ENCODE measurements at regions not wholly inside any gene's neighbourhood (a gene's known extent, or its start where the extent isn't known, plus 50 kb on each side); places are given as distances from the start of the nearest gene placed in this dataset.
"Not testable (repeated sequence)": the region's sequence is repeated elsewhere in the genome, so short reads cannot be mapped to it uniquely, and the experiment has no call there.

GRCh38 chr9:135173066-135173465 is 85.6 kb downstream of the OLFM1 start:
- DNase-seq (ENCODE audit: low spot score), result no peak
- no peak overlapping the region for H3K27ac Mint-ChIP-seq (ENCODE audit: unreplicated experiment)
- no peaks in the 10 kb centered on the region for H3K9me3 Mint-ChIP-seq (ENCODE audit: unreplicated experiment)
- H3K4me1 Mint-ChIP-seq (ENCODE audit: unreplicated experiment), result no peaks in the 10 kb centered on the region
- peaks cover 9% of the 10 kb centered on the region for H3K27me3 Mint-ChIP-seq (ENCODE audit: unreplicated experiment)
- no peak for TF ChIP-seq CTCF (IDR thresholded peaks at IDR 0.05; ENCODE audit: unreplicated experiment)
- H3K36me3 Mint-ChIP-seq (ENCODE audit: low read depth, unreplicated experiment), result no peaks in the 10 kb centered on the region
- no peak overlapping the region for H3K4me3 Mint-ChIP-seq (ENCODE audit: unreplicated experiment)

DNA sequence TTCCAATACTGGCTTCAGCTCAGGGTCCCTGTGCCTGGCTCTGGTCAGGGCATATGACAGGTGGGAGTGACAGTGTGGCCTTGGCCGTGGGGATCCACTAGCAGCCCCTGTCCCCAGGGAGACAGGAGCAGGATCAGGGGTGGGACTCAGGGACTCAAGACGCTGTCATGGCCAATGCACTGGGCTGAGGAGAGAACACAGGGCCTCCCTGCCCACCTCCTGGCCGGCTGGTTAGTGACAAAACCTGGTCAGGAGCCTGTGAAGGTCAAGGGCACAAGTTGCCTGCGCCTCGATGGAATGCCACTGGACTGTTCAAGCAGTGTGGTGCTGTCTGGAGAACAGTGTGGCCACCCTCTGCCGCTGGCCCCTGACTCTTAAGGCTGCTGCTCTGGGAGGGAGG is 86.8 kb downstream of the OLFM1 start:
- H3K36me3 Mint-ChIP-seq (ENCODE audit: low read depth, unreplicated experiment), result no peaks in the 10 kb centered on the region
- peaks cover 8% of the 10 kb centered on the region for H3K27me3 Mint-ChIP-seq (ENCODE audit: unreplicated experiment)
- DNase-seq (ENCODE audit: low spot score), result no peak
- no peaks in the 10 kb centered on the region for H3K9me3 Mint-ChIP-seq (ENCODE audit: unreplicated experiment)
- H3K27ac Mint-ChIP-seq (ENCODE audit: unreplicated experiment), result no peak overlapping the region
- H3K4me3 Mint-ChIP-seq (ENCODE audit: unreplicated experiment), result no peak overlapping the region
- no peak for TF ChIP-seq CTCF (IDR thresholded peaks at IDR 0.05; ENCODE audit: unreplicated experiment)
- H3K4me1 Mint-ChIP-seq (ENCODE audit: unreplicated experiment), result no peaks in the 10 kb centered on the region

- no peaks in the 10 kb centered on the region for H3K36me3 Mint-ChIP-seq (ENCODE audit: low read depth, unreplicated experiment)
- TF ChIP-seq CTCF (IDR thresholded peaks at IDR 0.05; ENCODE audit: unreplicated experiment), result no peak
- no peaks in the 10 kb centered on the region for H3K4me1 Mint-ChIP-seq (ENCODE audit: unreplicated experiment)
- DNase-seq (ENCODE audit: low spot score), result no peak
- H3K4me3 Mint-ChIP-seq (ENCODE audit: unreplicated experiment), result no peak overlapping the region
- peaks cover 4% of the 10 kb centered on the region for H3K27me3 Mint-ChIP-seq (ENCODE audit: unreplicated experiment)
- no peak overlapping the region for H3K27ac Mint-ChIP-seq (ENCODE audit: unreplicated experiment)
- no peaks in the 10 kb centered on the region for H3K9me3 Mint-ChIP-seq (ENCODE audit: unreplicated experiment)
These were observed 87.5 kb downstream of the OLFM1 start for GRCh38 chr9:135174981-135175380.

GRCh38 chr9:135176284-135176683 is 88.8 kb downstream of the OLFM1 start:
- no peak for TF ChIP-seq CTCF (IDR thresholded peaks at IDR 0.05; ENCODE audit: unreplicated experiment)
- Mint-ChIP-seq H3K27me3 (ENCODE audit: unreplicated experiment) (peaks cover 2% of the 10 kb centered on the region), H3K27ac (ENCODE audit: unreplicated experiment) (no peak overlapping the region), H3K36me3 (ENCODE audit: low read depth, unreplicated experiment) (no peaks in the 10 kb centered on the region), H3K4me3 (ENCODE audit: unreplicated experiment) (no peak overlapping the region), H3K4me1 (ENCODE audit: unreplicated experiment) (no peaks in the 10 kb centered on the region), H3K9me3 (ENCODE audit: unreplicated experiment) (no peaks in the 10 kb centered on the region)
- DNase-seq (ENCODE audit: low spot score), result no peak

DNA sequence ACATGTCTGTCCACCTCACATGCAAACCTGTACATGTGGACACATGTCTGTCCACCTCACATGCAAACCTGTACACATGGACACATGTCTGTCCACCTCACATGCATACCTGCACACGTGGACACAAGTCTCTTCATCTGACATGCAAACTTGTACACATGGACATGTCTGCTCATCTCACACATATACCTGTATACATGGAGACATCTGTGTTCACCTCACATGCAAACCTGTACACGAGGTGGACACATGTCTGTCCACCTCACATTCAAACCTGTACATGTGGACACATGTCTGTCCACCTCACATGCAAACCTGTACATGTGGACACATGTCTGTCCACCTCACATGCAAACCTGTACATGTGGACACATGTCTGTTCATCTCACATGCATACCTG is 90.1 kb downstream of the OLFM1 start:
- not testable (repeated sequence) for H3K27ac Mint-ChIP-seq (ENCODE audit: unreplicated experiment); H3K9me3 Mint-ChIP-seq (ENCODE audit: unreplicated experiment); H3K4me1 Mint-ChIP-seq (ENCODE audit: unreplicated experiment); DNase-seq (ENCODE audit: low spot score); H3K27me3 Mint-ChIP-seq (ENCODE audit: unreplicated experiment); H3K4me3 Mint-ChIP-seq (ENCODE audit: unreplicated experiment); H3K36me3 Mint-ChIP-seq (ENCODE audit: low read depth, unreplicated experiment)

DNA sequence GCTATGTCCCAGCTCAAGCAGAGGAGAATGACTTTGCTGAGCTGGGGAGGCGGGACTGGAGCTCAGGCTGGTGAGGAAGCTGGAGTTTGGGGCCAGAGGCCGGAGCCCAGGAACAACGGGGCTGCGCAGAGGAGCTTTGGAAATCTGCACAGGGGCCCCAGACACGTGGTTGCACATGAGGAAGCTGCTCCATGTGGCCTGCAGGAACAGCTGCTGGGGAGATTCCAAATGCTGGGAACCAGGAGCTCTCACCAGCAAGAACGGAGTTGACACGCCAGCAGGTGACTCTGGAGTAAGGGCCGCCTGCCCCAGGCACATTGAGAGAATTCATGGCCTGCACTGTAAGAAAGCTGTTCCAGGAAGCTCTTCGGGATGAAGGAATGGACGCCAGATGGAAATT is 91.0 kb downstream of the OLFM1 start:
- DNase-seq (ENCODE audit: low spot score), result no peak
- H3K4me1 Mint-ChIP-seq (ENCODE audit: unreplicated experiment), result no peaks in the 10 kb centered on the region
- H3K27ac Mint-ChIP-seq (ENCODE audit: unreplicated experiment), result no peak overlapping the region
- H3K27me3 Mint-ChIP-seq (ENCODE audit: unreplicated experiment), result peaks cover 2% of the 10 kb centered on the region
- TF ChIP-seq CTCF (IDR thresholded peaks at IDR 0.05; ENCODE audit: unreplicated experiment), result no peak
- H3K4me3 Mint-ChIP-seq (ENCODE audit: unreplicated experiment), result no peak overlapping the region
- H3K9me3 Mint-ChIP-seq (ENCODE audit: unreplicated experiment), result no peaks in the 10 kb centered on the region
- H3K36me3 Mint-ChIP-seq (ENCODE audit: low read depth, unreplicated experiment), result no peaks in the 10 kb centered on the region
